ENCODE measurements at regions not wholly inside any gene's neighbourhood (a gene's known extent, or its start where the extent isn't known, plus 50 kb on each side); places are given as distances from the start of the nearest gene placed in this dataset.
A peak's percentile ranks its signal among the peaks of the same experiment; 100 is the strongest.

DNA sequence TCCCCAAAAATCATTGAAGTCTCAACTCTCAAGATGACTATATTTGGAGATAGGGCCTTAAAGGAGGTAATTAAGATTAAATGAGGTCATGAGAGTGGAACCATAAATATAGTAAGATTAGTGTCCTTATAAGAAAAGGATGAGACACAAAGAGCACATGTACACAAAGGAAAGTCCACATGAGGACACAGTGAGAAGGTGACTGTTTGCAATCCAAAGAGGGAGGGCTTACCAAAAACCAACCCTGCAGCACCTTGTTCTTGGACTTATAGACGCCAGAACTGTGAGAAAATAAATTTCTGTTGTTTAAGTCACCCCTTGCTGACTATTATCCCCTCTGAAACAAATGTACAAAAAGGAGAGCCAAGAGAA, 150.4 kb upstream of the SMLR1 start:
- in situ Hi-C loops (cut with MboI; ENCODE audit: low sequenced_read_pairs): no loop called here
- Histone ChIP-seq H3K27me3 (ENCODE audit: low read depth) (no peaks in the 10 kb centered on the region), H3K9me3 (no peaks in the 10 kb centered on the region), H3K36me3 (replicated peaks) (no peaks in the 10 kb centered on the region), H3K4me3 (no peak overlapping the region), H3K4me1 (no peaks in the 10 kb centered on the region)
- DNase-seq (ENCODE audit: low spot score in 2 of 2): no peak

DNA sequence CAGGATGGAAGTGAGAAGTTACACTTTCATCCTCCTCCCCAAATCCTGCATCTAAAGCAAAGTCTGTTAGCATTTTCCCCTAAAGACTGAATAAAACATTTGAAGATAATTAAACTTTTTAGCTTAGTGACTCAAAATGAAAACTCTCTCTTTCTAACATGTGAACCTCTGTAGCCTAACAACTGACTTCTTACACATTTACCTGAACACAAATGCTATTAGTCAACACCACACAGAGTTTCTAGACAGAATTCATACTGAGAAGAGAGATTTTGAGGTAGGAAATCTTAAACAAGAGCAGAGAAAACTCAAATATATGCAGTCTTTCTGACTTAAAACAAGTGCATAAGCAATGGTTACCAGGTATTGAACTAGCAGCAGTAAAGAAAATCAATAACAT, 149.9 kb upstream of the SMLR1 start:
- in situ Hi-C loops (cut with MboI; ENCODE audit: low sequenced_read_pairs): no loop called here
- H3K4me3 ChIP-seq: no peak overlapping the region
- H3K36me3 ChIP-seq (replicated peaks): no peaks in the 10 kb centered on the region
- no peaks in the 10 kb centered on the region for H3K9me3 ChIP-seq
- H3K4me1 ChIP-seq: no peaks in the 10 kb centered on the region
- no peaks in the 10 kb centered on the region for H3K27me3 ChIP-seq (ENCODE audit: low read depth)
- DNase-seq (ENCODE audit: low spot score in 2 of 2): no peak

DNA sequence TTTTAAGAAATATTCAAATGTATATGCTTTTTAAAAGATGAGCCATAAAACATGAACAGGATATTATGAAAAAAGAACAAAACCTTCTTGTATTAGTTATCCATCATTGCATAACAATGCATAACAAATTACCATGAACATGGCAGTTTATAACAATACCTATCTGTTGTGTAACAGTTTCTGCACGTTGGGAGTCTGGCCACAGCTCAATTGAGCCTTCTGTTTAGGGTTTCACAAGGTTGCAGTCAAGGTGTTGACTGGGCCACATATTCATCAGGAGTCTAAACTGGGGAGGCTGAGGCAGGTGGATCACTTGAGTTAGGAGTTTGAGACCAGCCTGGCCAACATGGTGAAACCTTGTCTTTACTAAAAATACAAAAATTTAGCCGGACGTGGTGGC, 149.4 kb upstream of the SMLR1 start:
- no peaks in the 10 kb centered on the region for H3K27me3 ChIP-seq (ENCODE audit: low read depth)
- no peaks in the 10 kb centered on the region for H3K4me1 ChIP-seq
- H3K4me3 ChIP-seq: no peak overlapping the region
- DNase-seq (ENCODE audit: low spot score in 2 of 2): no peak
- H3K9me3 ChIP-seq: no peaks in the 10 kb centered on the region
- H3K36me3 ChIP-seq (replicated peaks): no peaks in the 10 kb centered on the region
- in situ Hi-C loops (cut with MboI; ENCODE audit: low sequenced_read_pairs): no loop called here

DNA sequence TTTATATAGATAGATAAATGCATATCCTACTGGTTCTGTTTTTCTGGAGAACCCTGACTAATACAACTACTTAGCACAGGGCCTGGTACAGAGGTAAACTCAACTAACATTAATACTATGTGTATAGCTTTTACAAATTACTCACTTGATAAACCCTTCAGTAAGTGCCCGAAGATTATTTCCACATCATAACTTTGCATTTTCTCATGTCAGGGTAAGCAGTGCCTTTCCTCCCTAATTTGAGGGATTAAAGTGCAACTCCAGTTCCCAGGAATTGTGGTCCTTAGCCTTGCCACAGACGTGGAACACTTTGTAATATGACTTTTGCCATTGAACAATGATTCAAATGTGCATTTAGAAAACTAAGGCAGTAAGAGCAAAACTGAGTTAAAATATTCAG, 147.5 kb upstream of the SMLR1 start:
- in situ Hi-C loops (cut with MboI; ENCODE audit: low sequenced_read_pairs): no loop called here
- no peak for DNase-seq (ENCODE audit: low spot score in 2 of 2)
- H3K4me3 ChIP-seq: no peak overlapping the region
- H3K36me3 ChIP-seq (replicated peaks): no peaks in the 10 kb centered on the region
- H3K9me3 ChIP-seq: no peaks in the 10 kb centered on the region
- H3K4me1 ChIP-seq: no peaks in the 10 kb centered on the region
- H3K27me3 ChIP-seq (ENCODE audit: low read depth): no peaks in the 10 kb centered on the region

DNA sequence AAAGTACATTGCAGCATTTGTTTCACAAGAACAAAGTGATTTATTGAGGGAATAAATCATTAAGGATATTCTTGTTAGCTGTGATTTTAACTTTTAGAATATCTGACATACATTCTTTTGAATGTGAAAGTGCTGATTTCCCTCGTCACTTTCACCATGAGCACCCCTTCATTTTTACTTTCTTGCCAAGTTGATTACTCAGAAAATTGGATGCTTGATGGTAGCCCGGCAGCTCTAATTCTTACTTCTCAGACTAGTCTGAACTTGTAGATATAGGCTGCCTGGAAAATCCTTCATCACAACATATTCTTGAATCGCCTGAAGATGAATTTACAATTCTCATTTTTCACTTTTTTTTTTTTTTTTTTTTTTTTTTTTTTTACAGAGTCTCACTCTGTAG, 147.1 kb upstream of the SMLR1 start:
- Histone ChIP-seq H3K27me3 (ENCODE audit: low read depth) (no peaks in the 10 kb centered on the region), H3K4me1 (no peaks in the 10 kb centered on the region), H3K4me3 (no peak overlapping the region), H3K9me3 (no peaks in the 10 kb centered on the region), H3K36me3 (replicated peaks) (no peaks in the 10 kb centered on the region)
- no peak for DNase-seq (ENCODE audit: low spot score in 2 of 2)
- in situ Hi-C loops (cut with MboI; ENCODE audit: low sequenced_read_pairs): no loop called here

DNA sequence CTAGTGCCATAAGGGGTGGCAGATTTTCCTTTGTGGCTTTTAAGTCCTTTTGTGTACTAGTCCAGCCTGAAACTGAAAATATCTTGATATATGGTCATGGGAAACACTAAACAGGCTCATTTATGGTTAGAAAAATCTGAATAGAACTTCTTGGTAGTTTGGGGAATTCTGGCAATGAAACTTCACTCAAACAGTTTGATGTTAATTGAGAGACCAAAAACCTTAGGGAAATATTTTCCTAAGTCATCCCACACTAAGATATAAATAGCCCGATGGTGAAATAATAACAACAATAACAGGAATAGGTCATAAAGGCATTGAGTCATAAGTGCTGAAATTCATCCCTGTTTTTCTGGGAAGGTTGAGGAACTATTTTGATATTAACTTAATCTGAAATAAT, 146.2 kb upstream of the SMLR1 start:
- Histone ChIP-seq H3K9me3 (no peaks in the 10 kb centered on the region), H3K4me1 (no peaks in the 10 kb centered on the region), H3K4me3 (no peak overlapping the region), H3K27me3 (ENCODE audit: low read depth) (no peaks in the 10 kb centered on the region), H3K36me3 (replicated peaks) (no peaks in the 10 kb centered on the region)
- in situ Hi-C loops (cut with MboI; ENCODE audit: low sequenced_read_pairs): no loop called here
- DNase-seq (ENCODE audit: low spot score in 2 of 2): no peak

DNA sequence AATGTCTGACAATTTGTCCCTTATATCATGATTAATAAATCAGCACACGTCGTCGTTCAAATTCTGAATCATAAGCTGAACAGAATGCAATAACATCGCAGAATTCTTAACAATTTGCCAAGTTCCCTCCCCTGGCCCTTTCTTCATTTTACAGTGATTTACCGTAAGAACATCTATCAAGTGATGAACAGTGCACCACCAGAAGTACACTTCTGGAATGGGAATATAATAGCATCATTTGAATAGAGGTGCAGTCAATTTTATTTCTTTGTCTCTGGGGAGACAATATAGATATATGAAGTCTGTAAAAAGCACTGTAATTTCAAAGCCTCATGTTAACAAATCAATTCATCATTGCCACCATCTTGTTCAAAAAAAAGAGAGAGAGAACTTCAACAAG, 145.1 kb upstream of the SMLR1 start:
- no peaks in the 10 kb centered on the region for H3K27me3 ChIP-seq (ENCODE audit: low read depth)
- DNase-seq (ENCODE audit: low spot score in 2 of 2): no peak
- H3K9me3 ChIP-seq: no peaks in the 10 kb centered on the region
- no peaks in the 10 kb centered on the region for H3K36me3 ChIP-seq (replicated peaks)
- in situ Hi-C loops (cut with MboI; ENCODE audit: low sequenced_read_pairs): no loop called here
- no peak overlapping the region for H3K4me3 ChIP-seq
- H3K4me1 ChIP-seq: no peaks in the 10 kb centered on the region

DNA sequence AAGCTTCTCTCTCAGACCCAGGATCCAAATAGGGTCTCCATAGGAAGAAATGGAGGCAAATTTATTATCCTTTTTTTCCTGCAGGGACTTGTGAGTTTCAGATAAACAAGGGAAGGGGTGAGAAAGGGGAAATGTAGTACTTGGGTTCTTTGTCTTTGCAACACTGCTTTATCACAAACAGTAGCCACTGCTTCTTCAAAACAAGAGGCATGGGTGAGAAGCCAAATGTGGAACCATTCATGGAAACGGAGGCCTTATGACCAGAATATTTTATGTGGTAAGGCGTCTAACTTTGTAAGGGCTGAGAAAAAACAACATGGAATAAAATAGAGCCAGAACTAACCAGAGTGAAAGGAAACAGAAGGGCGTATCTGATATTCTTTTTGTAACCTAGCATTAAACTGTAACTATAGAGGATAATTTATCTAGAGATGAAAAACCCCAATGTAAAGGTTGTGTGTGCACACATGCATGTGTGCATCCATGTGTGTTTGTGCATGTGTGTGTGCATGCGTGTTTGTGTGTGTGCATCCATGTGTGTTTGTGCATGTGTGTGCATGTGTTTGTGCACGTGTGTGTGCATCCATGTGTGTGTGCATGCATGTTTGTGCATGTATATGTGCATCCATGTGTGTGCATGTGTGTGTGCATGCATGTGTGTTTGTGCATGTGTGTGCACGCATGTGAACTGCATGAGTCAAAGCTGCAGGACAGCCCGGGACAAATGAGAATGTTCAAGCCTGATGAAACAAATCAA, 143.3 kb upstream of the SMLR1 start:
- Histone ChIP-seq H3K36me3 (replicated peaks) (no peaks in the 10 kb centered on the region), H3K9me3 (no peaks in the 10 kb centered on the region), H3K27me3 (ENCODE audit: low read depth) (no peaks in the 10 kb centered on the region), H3K4me1 (no peaks in the 10 kb centered on the region), H3K4me3 (no peak overlapping the region)
- in situ Hi-C loops (cut with MboI; ENCODE audit: low sequenced_read_pairs): no loop called here
- DNase-seq (ENCODE audit: low spot score in 2 of 2): no peak

DNA sequence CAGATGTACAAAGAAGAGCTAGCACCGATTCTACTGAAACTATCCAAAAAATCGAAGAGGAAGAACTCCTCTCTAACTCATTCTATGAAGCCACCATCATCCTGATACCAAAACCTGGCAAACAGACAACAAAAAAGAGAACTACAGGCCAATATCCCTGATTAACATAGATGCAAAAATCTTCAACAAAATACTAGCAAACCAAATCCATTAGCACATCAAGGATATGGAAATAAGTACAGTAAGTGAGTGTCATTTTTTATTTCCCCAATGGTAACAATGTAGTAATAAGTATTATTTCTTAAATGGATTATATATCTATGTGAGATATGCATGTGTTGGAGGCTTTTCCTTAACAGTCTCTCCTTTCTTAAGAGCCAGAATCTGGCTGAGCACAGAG, 134.5 kb upstream of the SMLR1 start:
- no peaks in the 10 kb centered on the region for H3K36me3 ChIP-seq (replicated peaks)
- H3K4me1 ChIP-seq: peaks cover 11% of the 10 kb centered on the region; the same call in 1 of the 2 replicates
- no peak for DNase-seq (ENCODE audit: low spot score in 2 of 2)
- no peak overlapping the region for H3K4me3 ChIP-seq
- in situ Hi-C loops (cut with MboI; ENCODE audit: low sequenced_read_pairs): no loop called here
- no peaks in the 10 kb centered on the region for H3K9me3 ChIP-seq
- no peaks in the 10 kb centered on the region for H3K27me3 ChIP-seq (ENCODE audit: low read depth)

DNA sequence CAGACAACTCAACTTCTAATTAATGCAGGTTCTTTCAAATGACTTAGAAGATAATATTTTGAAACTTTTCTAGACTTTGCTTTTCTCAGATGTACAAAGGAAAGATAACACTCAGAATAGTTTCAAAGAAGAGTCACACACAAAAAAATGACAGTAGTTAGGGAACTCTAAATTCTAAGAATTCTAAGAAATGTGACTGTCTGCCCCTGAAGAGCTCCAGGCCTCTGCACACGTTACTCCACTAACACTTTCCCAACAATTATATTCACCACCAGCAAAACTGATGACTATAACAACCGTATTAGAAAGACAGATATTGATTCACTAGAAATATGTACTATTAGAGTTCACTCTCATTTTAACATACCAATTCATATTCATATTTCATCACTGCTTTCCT, 133.3 kb upstream of the SMLR1 start:
- no peaks in the 10 kb centered on the region for H3K27me3 ChIP-seq (ENCODE audit: low read depth)
- in situ Hi-C loops (cut with MboI; ENCODE audit: low sequenced_read_pairs): no loop called here
- H3K4me1 ChIP-seq: peaks cover 11% of the 10 kb centered on the region; the same call in 1 of the 2 replicates
- H3K9me3 ChIP-seq: no peaks in the 10 kb centered on the region
- no peak overlapping the region for H3K4me3 ChIP-seq
- H3K36me3 ChIP-seq (replicated peaks): no peaks in the 10 kb centered on the region
- no peak for DNase-seq (ENCODE audit: low spot score in 2 of 2)

DNA sequence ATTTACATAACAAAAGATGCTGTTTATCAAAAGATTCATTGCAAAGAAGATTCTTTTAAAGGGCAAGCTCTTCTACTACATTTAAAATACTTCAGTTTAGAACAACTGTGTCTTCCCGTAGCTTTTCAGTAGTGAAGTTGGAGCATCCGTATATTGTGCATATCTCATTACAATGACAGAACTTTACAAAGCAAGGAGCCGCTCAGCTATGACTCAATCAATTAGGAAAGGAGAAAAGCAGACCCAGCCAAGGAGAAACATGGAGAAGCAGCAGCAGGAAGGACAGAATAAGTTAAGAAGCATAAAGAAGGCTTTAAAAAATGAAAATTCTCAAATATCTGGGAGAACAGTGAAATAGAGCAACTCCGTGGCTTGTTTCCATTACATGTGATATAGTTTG, 132.6 kb upstream of the SMLR1 start:
- no peaks in the 10 kb centered on the region for H3K36me3 ChIP-seq (replicated peaks)

DNA sequence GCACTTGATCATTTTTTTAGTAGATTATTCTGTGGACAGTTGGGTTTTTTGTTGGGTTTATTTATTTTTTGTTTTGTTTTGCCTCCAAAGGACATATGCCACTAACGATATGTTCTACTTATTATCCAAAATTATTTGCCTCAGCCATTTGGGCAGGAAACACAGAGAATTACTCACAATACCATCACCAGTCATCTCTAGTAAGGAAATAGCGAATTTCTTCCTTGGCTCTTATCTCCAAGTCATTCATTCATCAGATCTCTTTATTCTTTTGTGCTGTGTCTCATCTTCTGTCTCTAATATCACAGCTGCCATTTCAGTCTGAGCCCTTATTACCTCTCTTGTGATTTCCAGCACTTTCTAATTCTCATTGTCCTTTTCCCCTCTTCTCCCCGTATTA, 130.4 kb upstream of the SMLR1 start:
- H3K4me1 ChIP-seq: peaks cover 9% of the 10 kb centered on the region; the same call in 1 of the 2 replicates
- in situ Hi-C loops (cut with MboI; ENCODE audit: low sequenced_read_pairs): no loop called here
- no peak for DNase-seq (ENCODE audit: low spot score in 2 of 2)
- H3K4me3 ChIP-seq: no peak overlapping the region
- H3K27me3 ChIP-seq (ENCODE audit: low read depth): no peaks in the 10 kb centered on the region
- no peaks in the 10 kb centered on the region for H3K9me3 ChIP-seq
- H3K36me3 ChIP-seq (replicated peaks): no peaks in the 10 kb centered on the region

More for the DNA sequence above, 132.6 kb upstream of the SMLR1 start:
- H3K9me3 ChIP-seq: no peaks in the 10 kb centered on the region
- H3K4me3 ChIP-seq: no peak overlapping the region
- in situ Hi-C loops (cut with MboI; ENCODE audit: low sequenced_read_pairs): no loop called here
- H3K4me1 ChIP-seq: peaks cover 11% of the 10 kb centered on the region; the same call in 1 of the 2 replicates
- peak in 1 of 2 experiments; percentile 34 for DNase-seq (ENCODE audit: low spot score in 2 of 2)
- no peaks in the 10 kb centered on the region for H3K27me3 ChIP-seq (ENCODE audit: low read depth)

DNA sequence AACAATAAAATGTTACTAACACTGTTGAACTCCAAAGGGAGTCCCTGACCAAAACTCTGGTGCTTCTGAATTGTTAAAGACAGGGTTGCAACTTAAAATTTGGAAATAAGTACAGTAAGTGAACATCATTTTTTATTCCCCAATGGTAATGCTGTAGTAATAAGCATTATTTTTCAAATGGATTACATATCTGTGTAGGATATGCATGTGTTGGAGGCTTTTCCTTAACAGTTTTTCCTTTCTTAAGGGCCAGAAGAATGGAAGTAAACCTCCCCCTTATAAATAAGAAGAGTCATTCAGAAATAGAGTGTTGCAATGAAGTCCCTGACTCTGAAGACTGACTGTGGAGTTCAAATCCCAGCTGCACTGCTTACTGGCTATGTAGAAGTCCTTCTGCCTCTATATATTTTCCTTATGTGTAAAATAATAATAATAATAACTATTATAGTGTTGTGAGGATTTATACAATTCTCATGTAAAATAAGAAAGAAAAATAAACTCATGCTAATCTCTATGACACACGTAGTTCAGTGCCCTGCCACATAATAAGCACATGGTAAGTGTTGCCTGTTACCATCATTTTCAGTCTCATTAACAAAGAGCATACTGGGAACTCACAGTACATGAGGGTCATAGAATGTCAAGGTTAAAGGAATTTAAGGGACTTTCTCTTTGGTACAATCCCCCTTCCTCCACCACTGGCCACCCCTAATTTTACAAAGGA, 129.8 kb upstream of the SMLR1 start:
- no peak for DNase-seq (ENCODE audit: low spot score in 2 of 2)
- in situ Hi-C loops (cut with MboI; ENCODE audit: low sequenced_read_pairs): no loop called here
- Histone ChIP-seq H3K36me3 (replicated peaks) (no peaks in the 10 kb centered on the region), H3K27me3 (ENCODE audit: low read depth) (no peaks in the 10 kb centered on the region), H3K4me1 (peaks cover 7% of the 10 kb centered on the region; the same call in 1 of the 2 replicates), H3K9me3 (no peaks in the 10 kb centered on the region), H3K4me3 (no peak overlapping the region)

DNA sequence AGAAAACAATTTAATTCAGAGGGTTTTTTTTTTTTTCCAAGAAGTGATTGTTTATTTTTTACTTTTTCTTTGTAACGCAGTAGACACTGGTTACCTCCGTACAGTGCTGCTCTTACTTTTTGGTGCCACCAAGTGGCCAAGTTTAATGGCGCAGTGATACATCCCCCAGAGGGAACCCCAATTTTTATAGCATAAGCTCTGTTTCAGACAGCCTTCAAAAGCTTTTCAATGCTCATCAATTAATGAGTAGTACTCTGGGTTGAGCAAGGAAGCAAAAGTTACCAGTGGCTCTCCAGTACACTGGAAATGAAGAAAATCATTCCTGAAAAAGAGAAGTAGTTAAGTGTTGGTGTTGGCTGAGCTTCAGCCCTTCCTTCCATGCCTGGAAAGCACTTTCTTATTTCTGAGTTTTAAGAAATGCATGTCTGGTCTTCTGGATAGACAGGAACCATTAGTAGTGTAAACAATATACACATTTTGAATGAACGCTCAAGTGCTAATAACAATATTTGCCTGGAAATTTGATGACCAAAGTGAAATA, 129.1 kb upstream of the SMLR1 start:
- Histone ChIP-seq H3K4me1 (peaks cover 7% of the 10 kb centered on the region; the same call in 1 of the 2 replicates), H3K36me3 (replicated peaks) (no peaks in the 10 kb centered on the region), H3K27me3 (ENCODE audit: low read depth) (no peaks in the 10 kb centered on the region), H3K4me3 (no peak overlapping the region), H3K9me3 (no peaks in the 10 kb centered on the region)
- peak; percentile 52 to 66 for DNase-seq (ENCODE audit: low spot score in 2 of 2)
- in situ Hi-C loops (cut with MboI; ENCODE audit: low sequenced_read_pairs): no loop called here
